Left lung (tissue), 4 donors: ENCODE measurements at regions not wholly inside any gene's neighbourhood (a gene's known extent, or its start where the extent isn't known, plus 50 kb on each side); places are given as distances from the start of the nearest gene placed in this dataset.
"Not testable (repeated sequence)": the region's sequence is repeated elsewhere in the genome, so short reads cannot be mapped to it uniquely, and the experiment has no call there.

Experiments used
- ATAC-seq: fragments of 200-7000 bp; cut with Tn5 transposase; one replicate; pipeline ENCODE4 v1.9.1; 2020; ENCODE audit warnings: moderate library complexity
- DNase-seq, 4 donors: peaks; one replicate each; pipeline ENCODE4 v3.0.0-alpha.2; 2013 to 2020
- H3K27ac ChIP-seq, 2 donors: fragments of 200-600 bp; sonication (generic) in 1 of 2; one replicate each; pipeline versions ENCODE4 v1.5.0 to v1.8.0; 2020 to 2021
- H3K27me3 ChIP-seq, 2 donors: fragments of 200-600 bp; sonication (generic) in 1 of 2; one replicate each; pipeline versions ENCODE4 v1.5.0 to v1.8.0; 2020 to 2021
- H3K36me3 ChIP-seq, 2 donors: fragments of 200-600 bp; sonication (generic) in 1 of 2; one replicate each; pipeline versions ENCODE4 v1.5.0 to v1.8.0; 2020 to 2021
- H3K4me1 ChIP-seq, 2 donors: fragments of 200-600 bp; one replicate each; pipeline ENCODE4 v1.8.0; 2021
- H3K4me3 ChIP-seq, 2 donors: fragments of 200-600 bp; sonication (generic) in 1 of 2; one replicate each; pipeline versions ENCODE4 v1.5.0 to v1.8.0; 2020 to 2021; ENCODE audit warnings: mild to moderate bottlenecking in 1 of 2
- H3K9me3 ChIP-seq, 2 donors: fragments of 200-600 bp; sonication (generic) in 1 of 2; one replicate each; pipeline versions ENCODE4 v1.5.0 to v1.8.0; 2020 to 2021
- intact Hi-C, 2 donors: fragments of 100-400 bp; cut with DNase I; formaldehyde crosslinking; loops; one replicate each; pipeline versions ENCODE4 v1.11.2 to v1.14.2; 2022
- TF ChIP-seq, protein P1 (sequence below), 2 donors: fragments of 200-600 bp; sonication (generic) in 1 of 2; IDR thresholded peaks; one replicate each; pipeline versions ENCODE4 v1.5.0 to v1.8.0; 2021; ENCODE audit warnings: antibody characterized with exemption in 2 of 2
- donor health status: DM: no; HTN: yes; CAD: no.
- donor health status: DM: no; HTN: no; CAD: no.

GRCh38 chrX:43436517-43436916, 219.6 kb upstream of the MAOA start:
- Histone ChIP-seq H3K9me3 (peaks cover 0 to 2% of the 10 kb centered on the region in 2 donors), H3K27ac (no peak overlapping the region)
- intact Hi-C loops = no loop called here

GRCh38 chrX:43446752-43447151, 209.3 kb upstream of the MAOA start:
- H3K27ac ChIP-seq = no peak overlapping the region
- intact Hi-C loops = no loop called here
- DNase-seq (no peak), ATAC-seq (no peak)
- TF ChIP-seq, protein P1, sequence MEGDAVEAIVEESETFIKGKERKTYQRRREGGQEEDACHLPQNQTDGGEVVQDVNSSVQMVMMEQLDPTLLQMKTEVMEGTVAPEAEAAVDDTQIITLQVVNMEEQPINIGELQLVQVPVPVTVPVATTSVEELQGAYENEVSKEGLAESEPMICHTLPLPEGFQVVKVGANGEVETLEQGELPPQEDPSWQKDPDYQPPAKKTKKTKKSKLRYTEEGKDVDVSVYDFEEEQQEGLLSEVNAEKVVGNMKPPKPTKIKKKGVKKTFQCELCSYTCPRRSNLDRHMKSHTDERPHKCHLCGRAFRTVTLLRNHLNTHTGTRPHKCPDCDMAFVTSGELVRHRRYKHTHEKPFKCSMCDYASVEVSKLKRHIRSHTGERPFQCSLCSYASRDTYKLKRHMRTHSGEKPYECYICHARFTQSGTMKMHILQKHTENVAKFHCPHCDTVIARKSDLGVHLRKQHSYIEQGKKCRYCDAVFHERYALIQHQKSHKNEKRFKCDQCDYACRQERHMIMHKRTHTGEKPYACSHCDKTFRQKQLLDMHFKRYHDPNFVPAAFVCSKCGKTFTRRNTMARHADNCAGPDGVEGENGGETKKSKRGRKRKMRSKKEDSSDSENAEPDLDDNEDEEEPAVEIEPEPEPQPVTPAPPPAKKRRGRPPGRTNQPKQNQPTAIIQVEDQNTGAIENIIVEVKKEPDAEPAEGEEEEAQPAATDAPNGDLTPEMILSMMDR (IDR thresholded peaks at IDR 0.05) = no peak
- H3K4me3 ChIP-seq = no peak overlapping the region
- H3K36me3 ChIP-seq = no peaks in the 10 kb centered on the region
- peaks cover 0 to 5% of the 10 kb centered on the region in 2 donors for H3K9me3 ChIP-seq
- no peaks in the 10 kb centered on the region for H3K4me1 ChIP-seq
- no peaks in the 10 kb centered on the region for H3K27me3 ChIP-seq

More at GRCh38 chrX:43436517-43436916, 219.6 kb upstream of the MAOA start:
- DNase-seq (no peak), ATAC-seq (no peak)
- no peaks in the 10 kb centered on the region for H3K36me3 ChIP-seq
- no peak overlapping the region for H3K4me3 ChIP-seq
- H3K27me3 ChIP-seq = no peaks in the 10 kb centered on the region
- H3K4me1 ChIP-seq = no peaks in the 10 kb centered on the region
- TF ChIP-seq, protein P1 (IDR thresholded peaks at IDR 0.05) = no peak

- H3K9me3 ChIP-seq = peaks cover 0 to 12% of the 10 kb centered on the region in 2 donors
- H3K4me3 ChIP-seq = no peak overlapping the region
- H3K36me3 ChIP-seq = no peaks in the 10 kb centered on the region
- intact Hi-C loops = no loop called here
- H3K4me1 ChIP-seq = no peaks in the 10 kb centered on the region
- TF ChIP-seq, protein P1 (IDR thresholded peaks at IDR 0.05) = no peak
- DNase-seq = no peak
- no peaks in the 10 kb centered on the region for H3K27me3 ChIP-seq
- no peak overlapping the region for H3K27ac ChIP-seq
- ATAC-seq = no peak
Measured at GRCh38 chrX:43448688-43449087, 207.4 kb upstream of the MAOA start.

DNA sequence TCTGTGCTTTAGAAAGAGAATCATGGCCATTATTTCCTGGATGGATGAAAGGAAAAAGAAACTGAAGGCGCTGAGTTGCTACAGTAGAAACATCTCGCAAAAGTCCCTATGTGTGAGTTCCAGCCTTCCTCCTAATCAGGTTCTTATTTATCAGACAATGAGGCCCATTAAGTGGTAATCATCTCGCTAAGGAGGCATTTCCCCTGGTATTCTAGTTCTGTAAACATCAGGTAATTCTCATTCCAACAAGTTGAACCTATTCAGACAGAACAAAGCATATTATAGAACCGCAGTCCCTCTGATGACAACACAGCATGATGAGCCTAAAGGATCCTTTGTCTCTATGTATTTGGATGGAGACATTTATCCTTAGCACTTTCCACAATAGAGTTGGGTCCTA, 205.7 kb upstream of the MAOA start:
- TF ChIP-seq, protein P1 (IDR thresholded peaks at IDR 0.05) = no peak
- no peaks in the 10 kb centered on the region for H3K4me1 ChIP-seq
- ATAC-seq (no peak), DNase-seq (no peak)
- H3K36me3 ChIP-seq = no peaks in the 10 kb centered on the region
- H3K4me3 ChIP-seq = no peak overlapping the region
- H3K27me3 ChIP-seq = no peaks in the 10 kb centered on the region
- intact Hi-C loops = no loop called here
- peaks cover 0 to 14% of the 10 kb centered on the region in 2 donors for H3K9me3 ChIP-seq
- no peak overlapping the region for H3K27ac ChIP-seq

DNA sequence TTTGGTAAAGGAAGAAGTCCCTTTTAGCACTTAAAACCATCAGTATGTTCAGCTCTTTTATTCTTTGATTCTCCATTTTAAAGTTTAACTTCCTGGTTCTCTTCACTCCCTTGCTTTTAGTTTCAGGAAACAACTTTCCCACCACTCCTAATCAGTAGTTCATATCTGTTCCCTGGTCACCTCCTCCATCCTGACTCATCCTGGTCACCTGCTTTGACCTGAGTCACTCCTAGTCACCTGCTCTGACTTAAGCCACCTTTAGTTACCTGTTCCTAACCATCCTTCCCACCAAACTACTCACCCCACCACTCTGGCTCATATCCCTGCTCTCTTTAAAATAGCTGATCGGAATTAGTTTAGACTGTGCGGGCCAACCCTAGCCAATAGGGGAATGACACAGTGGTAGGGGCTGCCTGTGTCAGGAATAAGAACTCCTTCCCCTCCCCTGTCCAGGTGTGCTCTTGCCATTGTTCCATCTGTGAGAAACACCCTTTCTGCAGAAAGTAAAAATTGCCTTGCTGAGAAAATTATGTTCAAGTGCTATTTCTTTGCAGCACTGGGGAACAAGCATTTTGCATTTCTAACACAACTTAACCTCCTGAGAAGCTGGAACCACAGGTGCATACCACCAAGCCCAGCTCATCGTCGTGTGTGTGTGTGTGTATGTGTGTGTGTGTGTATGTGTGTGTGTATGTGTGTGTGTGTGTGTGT, 204.0 kb upstream of the MAOA start:
- H3K27ac ChIP-seq, H3K27me3 ChIP-seq, H3K4me1 ChIP-seq, H3K4me3 ChIP-seq, ATAC-seq, DNase-seq, H3K36me3 ChIP-seq, intact Hi-C loops: not testable (repeated sequence)
- H3K9me3 ChIP-seq = peaks cover 0 to 14% of the 10 kb centered on the region in 2 donors

GRCh38 chrX:43456063-43456462, 200.0 kb upstream of the MAOA start:
- intact Hi-C loops = no loop called here
- H3K9me3 ChIP-seq = peaks cover 0 to 14% of the 10 kb centered on the region in 2 donors
- TF ChIP-seq, protein P1 (IDR thresholded peaks at IDR 0.05) = no peak
- no peak overlapping the region for H3K27ac ChIP-seq
- H3K4me1 ChIP-seq = no peaks in the 10 kb centered on the region
- no peak for ATAC-seq
- no peak for DNase-seq
- H3K36me3 ChIP-seq = no peaks in the 10 kb centered on the region
- H3K27me3 ChIP-seq = no peaks in the 10 kb centered on the region
- no peak overlapping the region for H3K4me3 ChIP-seq
